Spleen (tissue), 11 donors: ENCODE measurements at regions not wholly inside any gene's neighbourhood (a gene's known extent, or its start where the extent isn't known, plus 50 kb on each side); places are given as distances from the start of the nearest gene placed in this dataset.

Experiments used
- DNase-seq: peaks from one replicate; pipeline ENCODE4 v3.0.0-alpha.2; 2020
- H3K27ac ChIP-seq, 8 donors: fragments of 200-600 bp; sonication (generic) in 7 of 8; 1 replicate in 4 of 8; 2 replicates in 4 of 8; pipeline versions ENCODE4 v1.5.0 to v1.8.0; 2016 to 2021; ENCODE audit warnings: inconsistent platforms in 4 of 8, mild to moderate bottlenecking in 4 of 8, moderate library complexity in 1 of 8
- H3K27me3 ChIP-seq, 7 donors: fragments of 200-600 bp; sonication (generic) in 6 of 7; replicated peaks in 1 of 7; 1 replicate in 4 of 7; 2 replicates in 3 of 7; pipeline versions ENCODE4 v1.5.0 to v1.8.0; 2016 to 2021; ENCODE audit warnings: inconsistent platforms in 3 of 7, mild to moderate bottlenecking in 1 of 7
- H3K36me3 ChIP-seq, 6 donors: fragments of 200-600 bp; sonication (generic) in 5 of 6; 1 replicate in 4 of 6; 2 replicates in 2 of 6; pipeline versions ENCODE4 v1.5.0 to v1.8.0; 2016 to 2021; ENCODE audit warnings: inconsistent platforms in 2 of 6
- H3K4me1 ChIP-seq, 6 donors: fragments of 200-600 bp; sonication (generic) in 5 of 6; 1 replicate in 3 of 6; 2 replicates in 3 of 6; pipeline versions ENCODE4 v1.5.0 to v1.8.0; 2016 to 2021; ENCODE audit warnings: inconsistent platforms in 3 of 6
- H3K4me3 ChIP-seq, 8 donors: fragments of 200-600 bp; sonication (generic) in 7 of 8; 1 replicate in 4 of 8; 2 replicates in 4 of 8; pipeline versions ENCODE4 v1.5.0 to v1.8.0; 2016 to 2021; ENCODE audit warnings: inconsistent platforms in 4 of 8, mild to moderate bottlenecking in 4 of 8, moderate library complexity in 2 of 8
- H3K9me3 ChIP-seq, 8 donors: fragments of 200-600 bp; sonication (generic) in 7 of 8; 1 replicate in 4 of 8; 2 replicates in 4 of 8; pipeline versions ENCODE4 v1.5.0 to v1.8.0; 2016 to 2021; ENCODE audit warnings: inconsistent platforms in 4 of 8
- CTCF ChIP-seq, 11 experiments: fragments of 200-600 bp in 7 of 11; fragments of 450-650 bp in 4 of 11; sonication (generic) in 4 of 11; IDR thresholded peaks in 8 of 11; conservative IDR thresholded peaks in 3 of 11; 1 replicate in 7 of 11; 2 replicates in 4 of 11; pipeline versions ENCODE4 v1.4.0 to v1.8.0; 2016 to 2021; ENCODE audit warnings: antibody characterized with exemption in 11 of 11, inconsistent platforms in 4 of 11, mild to moderate bottlenecking in 1 of 11
- POLR2A ChIP-seq, 3 donors: fragments of 450-650 bp; IDR thresholded peaks; one replicate each; pipeline ENCODE4 v1.5.1; 2017; ENCODE audit warnings: antibody characterized with exemption in 3 of 3, mild to moderate bottlenecking in 1 of 3
- POLR2AphosphoS5 ChIP-seq, 3 donors: sonication (generic); formaldehyde crosslinking; IDR thresholded peaks; one replicate each; pipeline ENCODE4 v1.5.1; 2017; ENCODE audit warnings: antibody characterized with exemption in 3 of 3
- WGBS, 5 donors: extraction: QIAGEN DNeasy Blood & Tissue Kit in 3 of 5; methylation state at CpG; one replicate each; pipeline versions ENCODE4 v1.1.5 to v1.1.7; 2013 to 2018; 5-methylcytosine and 5-hydroxymethylcytosine counted together
- intact Hi-C: fragments of 100-400 bp; cut with DNase I; formaldehyde crosslinking; loops from one replicate; pipeline ENCODE4 v1.15.0; 2023; ENCODE audit warnings: low total_unique reads
- donor health status: healthy with polysubstance abuse.
- donor health status: DM: no; HTN: no; CAD: no; lungs with moderate emphysema.
- donor health status: DM: no; HTN: no; CAD: no.
- donor health status: Bipolar disorder and iron deficiency.
- donor health status: healthy.
- donor health status: DM: no; HTN: no; CAD: no.
- donor health status: DM: yes; HTN: yes; CAD: no.

GRCh38 chr2:794554-795241, 117.5 kb upstream of the TMEM18 start:
- DNase-seq, result no peak
- no peaks in the 10 kb centered on the region for H3K36me3 ChIP-seq
- TF ChIP-seq CTCF (IDR thresholded peaks at IDR 0.05 in 8 of 11, conservative IDR thresholded peaks at IDR 0.05 in 3 of 11), result no peak
- no peak for TF ChIP-seq POLR2A (IDR thresholded peaks at IDR 0.05)
- no peak for TF ChIP-seq POLR2AphosphoS5 (IDR thresholded peaks at IDR 0.05)
- no peak overlapping the region for H3K27ac ChIP-seq
- intact Hi-C loops, result no loop called here
- H3K9me3 ChIP-seq, result peaks cover 0 to 11% (median 4%) of the 10 kb centered on the region in 8 donors
- peaks cover 0 to 14% (median 0%) of the 10 kb centered on the region in 7 donors for H3K27me3 ChIP-seq
- no peaks in the 10 kb centered on the region for H3K4me1 ChIP-seq
- 71 to 83% (median 79%) methylated on average over 19 of the region's 19 CpGs for WGBS, 5 donors
- no peak overlapping the region for H3K4me3 ChIP-seq

- TF ChIP-seq POLR2AphosphoS5 (IDR thresholded peaks at IDR 0.05) (no peak), POLR2A (IDR thresholded peaks at IDR 0.05) (no peak), CTCF (IDR thresholded peaks at IDR 0.05 in 8 of 11, conservative IDR thresholded peaks at IDR 0.05 in 3 of 11) (no peak)
- Histone ChIP-seq H3K9me3 (peaks cover 0 to 15% (median 6%) of the 10 kb centered on the region in 8 donors), H3K27me3 (peaks cover 0 to 14% (median 0%) of the 10 kb centered on the region in 7 donors), H3K4me3 (no peak overlapping the region), H3K4me1 (no peaks in the 10 kb centered on the region), H3K36me3 (no peaks in the 10 kb centered on the region), H3K27ac (no peak overlapping the region)
- intact Hi-C loops, result no loop called here
- 80 to 92% (median 84%) methylated on average over 7 of the region's 7 CpGs for WGBS, 5 donors
- no peak for DNase-seq
Measured at GRCh38 chr2:793236-793635, 116.0 kb upstream of the TMEM18 start.

DNA sequence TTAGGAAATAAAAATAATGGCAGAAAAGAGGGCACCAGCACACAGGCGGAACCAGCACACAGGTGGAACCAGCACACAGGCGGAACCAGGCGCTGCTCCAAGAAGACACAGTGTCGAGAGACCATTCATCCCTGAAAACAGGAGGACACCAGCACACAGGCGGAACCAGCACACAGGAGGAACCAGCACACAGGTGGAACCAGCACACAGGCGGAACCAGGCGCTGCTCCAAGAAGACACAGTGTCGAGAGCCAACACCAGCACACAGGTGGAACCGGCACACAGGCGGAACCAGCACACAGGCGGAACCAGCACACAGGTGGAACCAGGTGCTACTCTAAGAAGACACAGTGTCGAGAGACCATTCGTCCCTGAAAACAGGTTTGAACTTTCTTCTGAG, 115.5 kb upstream of the TMEM18 start:
- no peaks in the 10 kb centered on the region for H3K36me3 ChIP-seq
- H3K4me3 ChIP-seq, result no peak overlapping the region
- TF ChIP-seq CTCF (IDR thresholded peaks at IDR 0.05 in 8 of 11, conservative IDR thresholded peaks at IDR 0.05 in 3 of 11), result no peak
- peaks cover 0 to 8% (median 0%) of the 10 kb centered on the region in 7 donors for H3K27me3 ChIP-seq
- intact Hi-C loops, result no loop called here
- 85 to 95% (median 92%) methylated on average over 13 of the region's 13 CpGs for WGBS, 5 donors
- no peaks in the 10 kb centered on the region for H3K4me1 ChIP-seq
- no peak for DNase-seq
- no peak overlapping the region for H3K27ac ChIP-seq
- H3K9me3 ChIP-seq, result peaks cover 0 to 15% (median 6%) of the 10 kb centered on the region in 8 donors

DNA sequence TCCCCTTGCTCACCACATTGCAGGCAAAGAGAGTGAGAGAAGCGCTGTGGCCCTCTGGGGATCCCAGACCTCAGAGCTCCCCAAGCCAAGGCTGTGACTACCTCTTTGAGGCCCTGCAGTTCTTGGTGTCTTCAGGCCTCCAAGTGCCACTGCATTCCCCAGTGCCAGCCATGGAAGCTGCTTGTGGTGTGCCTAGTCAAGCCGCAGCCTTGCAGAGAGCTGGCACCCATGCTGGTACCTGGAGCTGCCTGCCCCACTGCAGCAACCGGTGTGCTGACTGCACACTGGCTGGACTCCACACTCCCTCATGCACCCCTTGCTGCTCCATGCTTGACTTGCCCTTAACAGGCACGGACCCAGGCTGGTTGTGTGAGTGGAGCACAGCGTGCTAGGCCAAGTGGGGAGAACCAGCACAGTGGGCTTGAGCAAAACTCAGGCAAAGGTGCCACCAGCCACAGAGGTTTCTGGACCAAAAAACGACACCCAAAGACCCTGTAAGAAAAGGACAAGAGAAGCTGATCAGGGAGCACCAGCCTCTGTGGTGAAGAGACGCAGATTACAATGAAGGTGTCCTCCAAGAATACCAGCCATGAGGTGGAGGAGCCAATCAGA, 113.5 kb upstream of the TMEM18 start:
- Histone ChIP-seq H3K4me3 (no peak overlapping the region), H3K27me3 (peaks cover 0 to 5% (median 0%) of the 10 kb centered on the region in 7 donors), H3K36me3 (no peaks in the 10 kb centered on the region), H3K27ac (no peak overlapping the region), H3K9me3 (peaks cover 0 to 15% (median 6%) of the 10 kb centered on the region in 8 donors), H3K4me1 (no peaks in the 10 kb centered on the region)
- 82 to 92% (median 89%) methylated on average over 7 of the region's 7 CpGs for WGBS, 5 donors
- no peak for DNase-seq
- intact Hi-C loops, result no loop called here
- no peak for TF ChIP-seq POLR2A (IDR thresholded peaks at IDR 0.05)
- no peak for TF ChIP-seq CTCF (IDR thresholded peaks at IDR 0.05 in 8 of 11, conservative IDR thresholded peaks at IDR 0.05 in 3 of 11)
- no peak for TF ChIP-seq POLR2AphosphoS5 (IDR thresholded peaks at IDR 0.05)
